LNCAP (cell line): ENCODE measurements at regions not wholly inside any gene's neighbourhood (a gene's known extent, or its start where the extent isn't known, plus 50 kb on each side); places are given as distances from the start of the nearest gene placed in this dataset.

ENCODE experiments used
- TF ChIP-seq, protein P1 (sequence below): fragments of 450-650 bp; IDR thresholded peaks from 2 replicates; pipeline ENCODE4 v1.5.1; 2017; ENCODE audit warnings: mild to moderate bottlenecking

DNA sequence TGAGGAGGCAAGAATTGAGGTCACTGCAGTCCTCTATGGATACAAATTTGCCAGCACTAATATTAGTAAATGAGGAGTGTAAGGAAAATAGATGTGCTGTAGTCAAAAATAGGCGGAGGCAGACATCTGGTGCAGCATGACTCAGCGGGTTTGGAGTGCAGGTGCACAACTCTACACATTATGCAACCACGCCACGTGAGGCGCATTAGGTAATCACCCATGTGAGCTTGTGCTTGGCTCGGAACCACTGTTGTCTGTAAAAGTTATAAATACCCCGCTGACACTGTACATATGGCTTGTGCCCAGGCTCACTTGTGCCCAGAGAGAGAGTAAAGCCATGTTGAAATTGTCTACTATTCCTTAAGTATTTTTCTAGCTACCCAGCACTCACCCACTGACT lies 623.5 kb upstream of the NUDT12 start:
- TF ChIP-seq, protein P1, sequence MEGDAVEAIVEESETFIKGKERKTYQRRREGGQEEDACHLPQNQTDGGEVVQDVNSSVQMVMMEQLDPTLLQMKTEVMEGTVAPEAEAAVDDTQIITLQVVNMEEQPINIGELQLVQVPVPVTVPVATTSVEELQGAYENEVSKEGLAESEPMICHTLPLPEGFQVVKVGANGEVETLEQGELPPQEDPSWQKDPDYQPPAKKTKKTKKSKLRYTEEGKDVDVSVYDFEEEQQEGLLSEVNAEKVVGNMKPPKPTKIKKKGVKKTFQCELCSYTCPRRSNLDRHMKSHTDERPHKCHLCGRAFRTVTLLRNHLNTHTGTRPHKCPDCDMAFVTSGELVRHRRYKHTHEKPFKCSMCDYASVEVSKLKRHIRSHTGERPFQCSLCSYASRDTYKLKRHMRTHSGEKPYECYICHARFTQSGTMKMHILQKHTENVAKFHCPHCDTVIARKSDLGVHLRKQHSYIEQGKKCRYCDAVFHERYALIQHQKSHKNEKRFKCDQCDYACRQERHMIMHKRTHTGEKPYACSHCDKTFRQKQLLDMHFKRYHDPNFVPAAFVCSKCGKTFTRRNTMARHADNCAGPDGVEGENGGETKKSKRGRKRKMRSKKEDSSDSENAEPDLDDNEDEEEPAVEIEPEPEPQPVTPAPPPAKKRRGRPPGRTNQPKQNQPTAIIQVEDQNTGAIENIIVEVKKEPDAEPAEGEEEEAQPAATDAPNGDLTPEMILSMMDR, result no peak

DNA sequence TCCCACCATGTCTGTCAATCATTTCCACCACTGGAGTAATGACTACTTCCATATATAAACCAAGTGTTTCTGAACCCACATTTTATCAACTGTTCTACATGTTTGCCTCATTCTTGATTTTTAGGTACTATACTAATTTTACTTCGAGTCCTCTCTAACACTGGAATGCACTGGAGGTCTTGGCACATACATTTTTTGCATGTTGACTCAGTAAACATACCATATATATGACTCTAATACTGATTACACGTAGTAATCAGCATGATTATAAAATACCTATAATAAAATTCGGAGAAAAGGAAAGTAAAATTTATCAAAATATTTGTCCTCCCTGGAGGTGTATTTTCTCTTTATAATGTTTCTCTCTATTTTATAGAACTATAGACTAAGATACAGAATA lies 621.7 kb upstream of the NUDT12 start:
- TF ChIP-seq, protein P1, result no peak

DNA sequence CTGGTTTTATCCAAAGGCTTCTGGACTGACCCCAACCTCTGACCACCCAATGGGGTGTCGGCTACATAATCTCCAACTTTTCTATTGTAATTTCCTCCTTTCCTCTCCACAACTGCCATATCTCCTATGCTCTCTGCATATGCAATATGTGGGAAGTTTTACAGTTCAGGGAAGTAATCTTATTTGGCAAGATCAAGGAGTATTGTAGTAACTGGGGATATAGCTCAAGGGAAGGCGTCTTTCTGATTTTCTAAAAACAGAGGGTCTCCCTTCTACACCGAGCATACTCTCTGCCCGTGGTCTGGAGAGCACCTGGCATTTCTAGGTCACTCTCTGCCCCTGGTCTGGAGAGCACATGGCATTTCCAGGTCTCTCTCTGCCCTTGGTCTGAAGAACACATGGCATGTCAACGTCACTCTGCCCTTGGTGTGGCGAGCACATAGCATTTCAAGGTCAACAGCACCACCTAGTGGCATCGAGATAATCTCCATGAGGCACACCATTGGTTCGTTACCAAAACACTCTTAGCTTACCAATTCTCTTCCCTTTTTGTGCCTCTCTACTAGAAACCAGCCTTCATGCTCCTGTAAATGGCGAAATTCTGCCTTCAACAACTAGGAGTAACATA lies 616.4 kb upstream of the NUDT12 start:
- TF ChIP-seq, protein P1, result peak; percentile 55; the same call in 1 of the 2 replicates

DNA sequence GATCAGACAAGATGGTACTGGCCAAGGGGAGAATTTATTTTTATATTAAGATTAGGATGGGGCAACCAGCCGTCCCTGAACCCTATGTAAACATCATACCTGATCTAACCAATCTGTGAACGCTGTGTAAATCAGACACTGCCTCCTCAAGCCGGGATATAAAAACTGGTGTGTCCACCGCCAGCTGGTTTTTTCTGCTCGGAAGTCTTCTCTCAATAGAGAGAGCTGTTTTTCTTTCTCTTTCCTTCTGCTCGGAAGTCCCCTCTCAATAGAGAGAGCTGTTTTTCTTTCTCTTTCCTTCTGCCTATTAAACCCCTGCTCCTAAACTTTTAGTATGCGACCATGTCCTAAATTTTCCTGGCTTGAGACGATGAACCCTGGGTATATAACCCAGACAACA lies 615.5 kb upstream of the NUDT12 start:
- TF ChIP-seq, protein P1, result no peak

DNA sequence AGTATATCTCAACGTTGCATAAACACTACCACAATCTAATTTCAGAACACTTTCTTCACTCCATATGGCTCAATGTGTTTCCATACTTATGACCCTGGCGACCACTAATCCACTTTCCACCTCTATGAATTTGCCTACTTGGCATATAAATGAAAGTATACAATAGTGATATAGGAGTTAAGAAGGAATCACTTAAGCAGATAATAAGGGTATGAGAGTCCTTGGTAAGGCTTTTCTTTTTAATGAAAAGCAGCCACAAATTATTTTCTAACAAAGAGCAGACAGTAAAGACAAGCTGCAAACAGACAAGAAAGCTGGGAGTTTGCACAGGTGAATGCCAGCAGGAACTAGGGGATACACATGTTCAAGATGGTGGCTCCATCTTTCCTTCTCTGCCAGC lies 615.1 kb upstream of the NUDT12 start:
- TF ChIP-seq, protein P1, result no peak

DNA sequence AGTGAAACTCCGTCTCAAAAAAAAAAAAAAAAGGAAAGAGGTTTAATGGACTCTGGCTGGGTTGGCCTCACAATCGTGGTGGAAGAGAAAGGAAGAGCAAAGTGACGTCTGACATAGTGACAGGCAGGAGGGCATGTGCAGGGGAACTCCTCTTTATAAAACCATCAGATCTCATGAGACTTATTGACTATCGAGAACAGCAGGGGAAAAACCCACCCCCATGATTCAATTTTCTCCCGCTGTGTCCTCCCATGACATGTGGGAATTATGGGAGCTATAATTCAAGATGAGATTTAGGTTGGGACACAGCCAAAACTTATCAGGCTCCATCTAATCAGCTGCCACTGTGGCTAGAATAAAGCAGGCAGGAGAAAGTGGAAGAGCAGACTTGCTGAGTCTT lies 610.4 kb upstream of the NUDT12 start:
- TF ChIP-seq, protein P1, result no peak

DNA sequence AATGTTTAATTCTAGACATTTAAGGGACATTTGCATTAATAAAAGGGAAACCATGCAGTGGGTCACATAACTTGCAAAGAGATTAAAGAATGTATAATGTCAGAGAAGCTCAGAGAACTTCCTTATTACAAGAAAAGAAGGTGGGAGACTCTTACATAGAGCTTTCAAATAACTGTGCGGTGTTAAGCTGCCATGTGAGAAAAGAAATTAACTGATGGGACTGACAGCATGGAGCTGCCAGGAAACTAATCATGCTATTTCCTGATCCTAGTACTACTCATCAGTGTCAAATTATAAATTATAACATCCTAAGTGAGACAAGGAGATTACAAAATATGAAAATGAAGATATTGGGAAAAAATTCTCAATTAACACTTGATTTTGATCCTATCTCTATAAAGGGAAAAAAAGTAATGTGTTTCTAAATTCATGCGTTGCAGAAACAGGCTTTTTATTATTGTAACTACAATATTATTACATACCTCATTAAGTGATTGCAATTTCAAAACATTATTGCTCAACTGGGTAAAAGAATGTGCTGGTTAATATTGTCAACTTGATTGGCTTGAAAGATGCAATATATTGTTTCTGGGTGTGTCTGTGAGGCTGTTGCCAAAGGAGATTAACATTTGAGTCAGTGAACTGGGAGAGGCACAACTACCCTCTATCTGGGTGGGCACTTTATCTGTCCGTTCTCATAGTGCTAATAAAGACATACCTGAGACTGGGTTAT lies 609.5 kb upstream of the NUDT12 start:
- TF ChIP-seq, protein P1, result no peak
